ENCODE measurements at regions not wholly inside any gene's neighbourhood (a gene's known extent, or its start where the extent isn't known, plus 50 kb on each side); places are given as distances from the start of the nearest gene placed in this dataset.

DNA sequence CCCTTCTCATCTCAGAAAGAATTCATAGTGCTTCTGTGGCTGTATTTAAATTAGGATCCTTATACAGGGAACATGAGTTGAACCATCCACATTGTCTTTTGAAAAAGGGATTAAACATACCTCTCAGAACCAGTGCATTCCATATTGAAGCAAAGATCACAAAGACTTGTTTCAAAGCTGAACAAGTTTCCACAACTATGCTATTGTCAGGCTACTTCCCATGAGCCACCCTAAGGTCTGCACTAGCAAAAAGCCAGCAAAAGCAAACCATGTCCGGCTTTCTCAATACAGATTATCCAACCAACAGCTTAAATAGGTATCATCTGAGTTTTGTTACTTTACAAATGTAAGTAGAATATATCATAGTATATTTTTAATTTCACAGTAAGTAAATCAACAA is 78.1 kb downstream of the SCG2 start:
- Histone ChIP-seq H3K27me3 (ENCODE audit: control insufficient read depth in 4 of 4, insufficient read depth in 4 of 4, low read length in 3 of 4) (no peaks in the 10 kb centered on the region), H3K36me3 (ENCODE audit: control insufficient read depth in 4 of 4, insufficient read depth in 3 of 4, low read depth in 1 of 4, low read length in 3 of 4) (no peaks in the 10 kb centered on the region), H3K4me1 (ENCODE audit: control insufficient read depth in 4 of 4, insufficient read depth in 4 of 4, low read length in 3 of 4) (no peaks in the 10 kb centered on the region), H3K27ac (ENCODE audit: low read depth in 1 of 2, low read length in 2 of 2) (no peak overlapping the region), H3K9me3 (ENCODE audit: control insufficient read depth in 4 of 4, low read length in 3 of 4) (no peaks in the 10 kb centered on the region), H3K9ac (ENCODE audit: low read depth in 1 of 2, low read length in 2 of 2) (no peak overlapping the region), H3K4me3 (ENCODE audit: low read depth in 1 of 3, low read length in 3 of 3) (no peak overlapping the region)
- DNase-seq (ENCODE audit: low spot score): no peak
- 85% methylated on average over 1 of the region's 1 CpG for WGBS
- TF ChIP-seq GABPA (IDR thresholded peaks at IDR 0.05 in 1 of 2, conservative IDR thresholded peaks at IDR 0.05 in 1 of 2) (no peak), FOXA1 (IDR thresholded peaks at IDR 0.05) (no peak), EGR1 (IDR thresholded peaks at IDR 0.05; ENCODE audit: low read depth in 2 of 2) (no peak), JUND (IDR thresholded peaks at IDR 0.05) (no peak), FOXA2 (IDR thresholded peaks at IDR 0.05) (no peak), REST (IDR thresholded peaks at IDR 0.05) (no peak), HNF4G (IDR thresholded peaks at IDR 0.05) (no peak), SP1 (IDR thresholded peaks at IDR 0.05) (no peak), HNF4A (conservative IDR thresholded peaks at IDR 0.05) (no peak), TAF1 (conservative IDR thresholded peaks at IDR 0.05) (no peak), RXRA (IDR thresholded peaks at IDR 0.05) (no peak), RAD21 (IDR thresholded peaks at IDR 0.05) (no peak), NR2F2 (IDR thresholded peaks at IDR 0.05) (no peak), YY1 (IDR thresholded peaks at IDR 0.05) (no peak)
- TF ChIP-seq, protein P1, sequence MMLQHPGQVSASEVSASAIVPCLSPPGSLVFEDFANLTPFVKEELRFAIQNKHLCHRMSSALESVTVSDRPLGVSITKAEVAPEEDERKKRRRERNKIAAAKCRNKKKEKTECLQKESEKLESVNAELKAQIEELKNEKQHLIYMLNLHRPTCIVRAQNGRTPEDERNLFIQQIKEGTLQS (IDR thresholded peaks at IDR 0.05): no peak
- TF ChIP-seq, protein P2, sequence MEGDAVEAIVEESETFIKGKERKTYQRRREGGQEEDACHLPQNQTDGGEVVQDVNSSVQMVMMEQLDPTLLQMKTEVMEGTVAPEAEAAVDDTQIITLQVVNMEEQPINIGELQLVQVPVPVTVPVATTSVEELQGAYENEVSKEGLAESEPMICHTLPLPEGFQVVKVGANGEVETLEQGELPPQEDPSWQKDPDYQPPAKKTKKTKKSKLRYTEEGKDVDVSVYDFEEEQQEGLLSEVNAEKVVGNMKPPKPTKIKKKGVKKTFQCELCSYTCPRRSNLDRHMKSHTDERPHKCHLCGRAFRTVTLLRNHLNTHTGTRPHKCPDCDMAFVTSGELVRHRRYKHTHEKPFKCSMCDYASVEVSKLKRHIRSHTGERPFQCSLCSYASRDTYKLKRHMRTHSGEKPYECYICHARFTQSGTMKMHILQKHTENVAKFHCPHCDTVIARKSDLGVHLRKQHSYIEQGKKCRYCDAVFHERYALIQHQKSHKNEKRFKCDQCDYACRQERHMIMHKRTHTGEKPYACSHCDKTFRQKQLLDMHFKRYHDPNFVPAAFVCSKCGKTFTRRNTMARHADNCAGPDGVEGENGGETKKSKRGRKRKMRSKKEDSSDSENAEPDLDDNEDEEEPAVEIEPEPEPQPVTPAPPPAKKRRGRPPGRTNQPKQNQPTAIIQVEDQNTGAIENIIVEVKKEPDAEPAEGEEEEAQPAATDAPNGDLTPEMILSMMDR (IDR thresholded peaks at IDR 0.05; ENCODE audit: low read depth, low read length, missing input control): no peak
- TF ChIP-seq, protein P3, sequence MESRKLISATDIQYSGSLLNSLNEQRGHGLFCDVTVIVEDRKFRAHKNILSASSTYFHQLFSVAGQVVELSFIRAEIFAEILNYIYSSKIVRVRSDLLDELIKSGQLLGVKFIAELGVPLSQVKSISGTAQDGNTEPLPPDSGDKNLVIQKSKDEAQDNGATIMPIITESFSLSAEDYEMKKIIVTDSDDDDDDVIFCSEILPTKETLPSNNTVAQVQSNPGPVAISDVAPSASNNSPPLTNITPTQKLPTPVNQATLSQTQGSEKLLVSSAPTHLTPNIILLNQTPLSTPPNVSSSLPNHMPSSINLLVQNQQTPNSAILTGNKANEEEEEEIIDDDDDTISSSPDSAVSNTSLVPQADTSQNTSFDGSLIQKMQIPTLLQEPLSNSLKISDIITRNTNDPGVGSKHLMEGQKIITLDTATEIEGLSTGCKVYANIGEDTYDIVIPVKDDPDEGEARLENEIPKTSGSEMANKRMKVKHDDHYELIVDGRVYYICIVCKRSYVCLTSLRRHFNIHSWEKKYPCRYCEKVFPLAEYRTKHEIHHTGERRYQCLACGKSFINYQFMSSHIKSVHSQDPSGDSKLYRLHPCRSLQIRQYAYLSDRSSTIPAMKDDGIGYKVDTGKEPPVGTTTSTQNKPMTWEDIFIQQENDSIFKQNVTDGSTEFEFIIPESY (IDR thresholded peaks at IDR 0.05): no peak
- TF ChIP-seq, protein P4, sequence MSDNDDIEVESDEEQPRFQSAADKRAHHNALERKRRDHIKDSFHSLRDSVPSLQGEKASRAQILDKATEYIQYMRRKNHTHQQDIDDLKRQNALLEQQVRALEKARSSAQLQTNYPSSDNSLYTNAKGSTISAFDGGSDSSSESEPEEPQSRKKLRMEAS (IDR thresholded peaks at IDR 0.05): no peak

All from liver (tissue), 8 donors.